PC-3 (cell line): ENCODE measurements at regions not wholly inside any gene's neighbourhood (a gene's known extent, or its start where the extent isn't known, plus 50 kb on each side); places are given as distances from the start of the nearest gene placed in this dataset.

Source experiments
- CTCF ChIP-seq: fragments of 300-600 bp; sonication (generic); conservative IDR thresholded peaks from 2 replicates; pipeline ENCODE4 v1.5.1; 2017; ENCODE audit warnings: antibody characterized with exemption, low read depth, mild to moderate bottlenecking, low read length
- EZH2 ChIP-seq: fragments of 300-600 bp; sonication (generic); IDR thresholded peaks from one replicate; pipeline ENCODE4 v1.6.1; 2017; ENCODE audit warnings: antibody characterized with exemption, mild to moderate bottlenecking, low read length; ENCODE audit not compliant: unreplicated experiment
- EZH2phosphoT487 ChIP-seq: fragments of 300-600 bp; sonication (generic); IDR thresholded peaks from 2 replicates; pipeline ENCODE4 v1.6.1; 2018; ENCODE audit warnings: mild to moderate bottlenecking, antibody characterized with exemption, low read length, borderline replicate concordance

GRCh38 chrX:137428221-137428661 lies 137.7 kb upstream of the ZIC3 start:
- TF ChIP-seq CTCF (no peak), EZH2 (no peak), EZH2phosphoT487 (no peak)
